Endothelial cell of umbilical vein (primary cell): ENCODE measurements at regions not wholly inside any gene's neighbourhood (a gene's known extent, or its start where the extent isn't known, plus 50 kb on each side); places are given as distances from the start of the nearest gene placed in this dataset.
A peak's percentile ranks its signal among the peaks of the same experiment; 100 is the strongest.

Experiments
- POLR2A ChIP-seq: IDR thresholded peaks from 2 replicates; pipeline ENCODE4 v1.6.1; 2012; ENCODE audit warnings: low read depth, mild to moderate bottlenecking, control low read depth, low read length
- TF ChIP-seq, protein P1 (sequence below), 2 donors: IDR thresholded peaks; 1 replicate in 1 of 2; 2 replicates in 1 of 2; pipeline ENCODE4 v1.5.1; 2011; ENCODE audit warnings: low read length in 2 of 2, mild to moderate bottlenecking in 2 of 2, moderate library complexity in 2 of 2, control low read depth in 1 of 2, inconsistent platforms in 1 of 2, low read depth in 1 of 2; ENCODE audit not compliant: insufficient read depth in 1 of 2; ENCODE audit errors: extremely low read depth in 1 of 2

DNA sequence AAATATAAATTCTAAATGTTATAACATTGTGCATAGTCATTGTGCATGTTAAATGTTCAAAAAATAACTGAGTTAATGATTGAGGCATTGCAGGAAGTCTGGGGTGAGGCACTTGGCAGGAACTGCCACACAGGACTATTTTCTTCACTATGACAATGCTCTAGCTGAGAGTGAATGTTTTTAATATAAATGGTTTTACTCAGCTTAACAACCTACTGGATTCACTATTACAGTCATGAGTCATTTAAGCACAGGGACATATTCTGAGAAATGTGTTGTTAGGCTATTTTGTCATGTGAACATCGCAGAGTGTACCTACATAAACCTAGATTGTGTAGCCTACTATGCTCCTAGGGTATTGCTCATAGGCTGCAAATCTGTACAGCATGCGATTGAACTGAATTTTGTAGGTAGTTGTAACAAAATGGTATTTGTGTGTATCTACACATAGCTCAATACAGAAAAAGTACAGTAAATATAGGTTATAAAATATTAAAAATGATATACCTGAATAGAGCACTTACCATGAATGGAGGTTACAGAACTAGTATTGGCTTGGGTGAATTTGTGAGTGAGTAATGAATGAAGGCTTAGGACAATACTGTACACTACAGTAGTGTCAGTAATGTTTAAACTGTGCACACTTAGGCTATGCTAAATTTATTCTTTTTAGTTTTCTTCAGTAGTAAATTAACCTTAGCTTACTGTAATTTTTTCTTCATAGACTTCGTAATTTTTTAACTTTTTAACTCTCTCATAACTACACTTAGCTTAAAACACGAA, 346.1 kb upstream of the PTGER4 start:
- TF ChIP-seq, protein P1, sequence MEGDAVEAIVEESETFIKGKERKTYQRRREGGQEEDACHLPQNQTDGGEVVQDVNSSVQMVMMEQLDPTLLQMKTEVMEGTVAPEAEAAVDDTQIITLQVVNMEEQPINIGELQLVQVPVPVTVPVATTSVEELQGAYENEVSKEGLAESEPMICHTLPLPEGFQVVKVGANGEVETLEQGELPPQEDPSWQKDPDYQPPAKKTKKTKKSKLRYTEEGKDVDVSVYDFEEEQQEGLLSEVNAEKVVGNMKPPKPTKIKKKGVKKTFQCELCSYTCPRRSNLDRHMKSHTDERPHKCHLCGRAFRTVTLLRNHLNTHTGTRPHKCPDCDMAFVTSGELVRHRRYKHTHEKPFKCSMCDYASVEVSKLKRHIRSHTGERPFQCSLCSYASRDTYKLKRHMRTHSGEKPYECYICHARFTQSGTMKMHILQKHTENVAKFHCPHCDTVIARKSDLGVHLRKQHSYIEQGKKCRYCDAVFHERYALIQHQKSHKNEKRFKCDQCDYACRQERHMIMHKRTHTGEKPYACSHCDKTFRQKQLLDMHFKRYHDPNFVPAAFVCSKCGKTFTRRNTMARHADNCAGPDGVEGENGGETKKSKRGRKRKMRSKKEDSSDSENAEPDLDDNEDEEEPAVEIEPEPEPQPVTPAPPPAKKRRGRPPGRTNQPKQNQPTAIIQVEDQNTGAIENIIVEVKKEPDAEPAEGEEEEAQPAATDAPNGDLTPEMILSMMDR (IDR thresholded peaks at IDR 0.05; ENCODE audit: extremely low read depth in 1 of 2, insufficient read depth in 1 of 2, low read depth in 1 of 2, low read length in 2 of 2), result no peak
- TF ChIP-seq POLR2A, result peak; percentile 54
